MM.1S (cell line): ENCODE measurements at regions not wholly inside any gene's neighbourhood (a gene's known extent, or its start where the extent isn't known, plus 50 kb on each side); places are given as distances from the start of the nearest gene placed in this dataset.

Experiments used
- DNase-seq: peaks from one replicate; pipeline ENCODE4 v3.0.0-alpha.2; 2015
- H2AFZ ChIP-seq: fragments of 300-600 bp; sonication (generic); 2 replicates; pipeline ENCODE4 v1.6.0; 2016; ENCODE audit warnings: antibody characterized with exemption, low read length
- H3F3A ChIP-seq: fragments of 300-600 bp; sonication (generic); 2 replicates; pipeline ENCODE4 v1.6.1; 2016; ENCODE audit warnings: mild to moderate bottlenecking, antibody characterized with exemption, low read length, moderate library complexity, mixed read lengths; ENCODE audit not compliant: insufficient read depth
- H3K27ac ChIP-seq: fragments of 300-600 bp; sonication (generic); 2 replicates; pipeline ENCODE4 v1.5.1; 2016; ENCODE audit warnings: mild to moderate bottlenecking, low read length
- H3K27me3 ChIP-seq: fragments of 300-600 bp; sonication (generic); replicated peaks from 2 replicates; pipeline ENCODE4 v1.6.0; 2016; ENCODE audit warnings: low read length; ENCODE audit not compliant: insufficient read depth
- H3K36me3 ChIP-seq: fragments of 300-600 bp; sonication (generic); replicated peaks from 2 replicates; pipeline ENCODE4 v1.6.1; 2016; ENCODE audit warnings: mild to moderate bottlenecking, low read length, mixed read lengths; ENCODE audit not compliant: insufficient read depth
- H3K4me1 ChIP-seq: fragments of 300-600 bp; sonication (generic); 2 replicates; pipeline ENCODE4 v1.6.1; 2016; ENCODE audit warnings: low read length, mixed read lengths
- H3K4me2 ChIP-seq: fragments of 300-600 bp; sonication (generic); 2 replicates; pipeline ENCODE4 v1.6.0; 2016; ENCODE audit warnings: low read depth, low read length
- H3K4me3 ChIP-seq: fragments of 300-600 bp; sonication (generic); 2 replicates; pipeline ENCODE4 v1.5.1; 2016; ENCODE audit warnings: low read length, mixed read lengths
- H3K79me2 ChIP-seq: fragments of 300-600 bp; sonication (generic); 2 replicates; pipeline ENCODE4 v1.6.1; 2016; ENCODE audit warnings: mixed run types, low read length, mixed read lengths
- H3K9ac ChIP-seq: fragments of 300-600 bp; sonication (generic); 2 replicates; pipeline ENCODE4 v1.6.1; 2016; ENCODE audit warnings: low read length, mixed read lengths
- H3K9me2 ChIP-seq: fragments of 300-600 bp; sonication (generic); replicated peaks from 2 replicates; pipeline ENCODE4 v1.6.1; 2016; ENCODE audit warnings: mild to moderate bottlenecking, low read length, mixed read lengths; ENCODE audit not compliant: insufficient read depth
- H3K9me3 ChIP-seq: fragments of 300-600 bp; sonication (generic); replicated peaks from 2 replicates; pipeline ENCODE4 v1.6.1; 2016; ENCODE audit warnings: mild to moderate bottlenecking, low read length, mixed read lengths; ENCODE audit not compliant: insufficient read depth
- H4K20me1 ChIP-seq: fragments of 300-600 bp; sonication (generic); 2 replicates; pipeline ENCODE4 v1.6.1; 2016; ENCODE audit warnings: mild to moderate bottlenecking, low read length, moderate library complexity, mixed read lengths; ENCODE audit not compliant: insufficient read depth
- EZH2 ChIP-seq: fragments of 300-600 bp; sonication (generic); optimal IDR thresholded peaks from 2 replicates; pipeline ENCODE3; 2017; ENCODE audit warnings: low read depth, mild to moderate bottlenecking, antibody characterized with exemption, low read length, mixed read lengths
- EZH2phosphoT487 ChIP-seq: fragments of 300-600 bp; sonication (generic); IDR thresholded peaks from 2 replicates; pipeline ENCODE4 v1.6.1; 2018; ENCODE audit warnings: antibody characterized with exemption, low read length
- TF ChIP-seq, protein P1 (sequence below): fragments of 300-600 bp; sonication (generic); IDR thresholded peaks from 2 replicates; pipeline ENCODE4 v1.5.1; 2016; ENCODE audit warnings: antibody characterized with exemption, low read length, mixed read lengths

- H3K4me3 ChIP-seq = no peak overlapping the region
- no peak overlapping the region for H3K9ac ChIP-seq
- TF ChIP-seq, protein P1, sequence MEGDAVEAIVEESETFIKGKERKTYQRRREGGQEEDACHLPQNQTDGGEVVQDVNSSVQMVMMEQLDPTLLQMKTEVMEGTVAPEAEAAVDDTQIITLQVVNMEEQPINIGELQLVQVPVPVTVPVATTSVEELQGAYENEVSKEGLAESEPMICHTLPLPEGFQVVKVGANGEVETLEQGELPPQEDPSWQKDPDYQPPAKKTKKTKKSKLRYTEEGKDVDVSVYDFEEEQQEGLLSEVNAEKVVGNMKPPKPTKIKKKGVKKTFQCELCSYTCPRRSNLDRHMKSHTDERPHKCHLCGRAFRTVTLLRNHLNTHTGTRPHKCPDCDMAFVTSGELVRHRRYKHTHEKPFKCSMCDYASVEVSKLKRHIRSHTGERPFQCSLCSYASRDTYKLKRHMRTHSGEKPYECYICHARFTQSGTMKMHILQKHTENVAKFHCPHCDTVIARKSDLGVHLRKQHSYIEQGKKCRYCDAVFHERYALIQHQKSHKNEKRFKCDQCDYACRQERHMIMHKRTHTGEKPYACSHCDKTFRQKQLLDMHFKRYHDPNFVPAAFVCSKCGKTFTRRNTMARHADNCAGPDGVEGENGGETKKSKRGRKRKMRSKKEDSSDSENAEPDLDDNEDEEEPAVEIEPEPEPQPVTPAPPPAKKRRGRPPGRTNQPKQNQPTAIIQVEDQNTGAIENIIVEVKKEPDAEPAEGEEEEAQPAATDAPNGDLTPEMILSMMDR = no peak
- TF ChIP-seq EZH2phosphoT487 = no peak
- TF ChIP-seq EZH2 = no peak
- no peak overlapping the region for H3K4me2 ChIP-seq
- no peaks in the 10 kb centered on the region for H3K36me3 ChIP-seq
- no peaks in the 10 kb centered on the region for H3K79me2 ChIP-seq
- H3K9me3 ChIP-seq = no peaks in the 10 kb centered on the region
- no peak for DNase-seq
- H2AFZ ChIP-seq = no peak overlapping the region
- H3K27me3 ChIP-seq = no peaks in the 10 kb centered on the region
- no peaks in the 10 kb centered on the region for H4K20me1 ChIP-seq
- H3K9me2 ChIP-seq = 0 out of 2 replicates have a peak, but pooled peaks cover 3% of the 10 kb centered on the region
- H3K27ac ChIP-seq = no peak overlapping the region
- no peaks in the 10 kb centered on the region for H3F3A ChIP-seq
- no peaks in the 10 kb centered on the region for H3K4me1 ChIP-seq
Observed at GRCh38 chr3:163821841-163822240, 1256.5 kb downstream of the SI start.

- no peak for DNase-seq
- Histone ChIP-seq H3K4me1 (peaks cover 15% of the 10 kb centered on the region), H3K27me3 (no peaks in the 10 kb centered on the region), H3K4me2 (no peak overlapping the region), H3K4me3 (no peak overlapping the region), H3K27ac (no peak overlapping the region), H3K36me3 (no peaks in the 10 kb centered on the region), H3K9ac (no peak overlapping the region), H3K79me2 (no peaks in the 10 kb centered on the region), H3K9me2 (0 out of 2 replicates have a peak, but pooled peaks cover 3% of the 10 kb centered on the region), H2AFZ (no peak overlapping the region), H4K20me1 (no peaks in the 10 kb centered on the region), H3K9me3 (no peaks in the 10 kb centered on the region), H3F3A (no peaks in the 10 kb centered on the region; the same call in 1 of the 2 replicates)
- TF ChIP-seq, protein P1 = no peak
- TF ChIP-seq EZH2 (no peak), EZH2phosphoT487 (no peak)
Observed at GRCh38 chr3:163817015-163817414, 1261.3 kb downstream of the SI start.

DNA sequence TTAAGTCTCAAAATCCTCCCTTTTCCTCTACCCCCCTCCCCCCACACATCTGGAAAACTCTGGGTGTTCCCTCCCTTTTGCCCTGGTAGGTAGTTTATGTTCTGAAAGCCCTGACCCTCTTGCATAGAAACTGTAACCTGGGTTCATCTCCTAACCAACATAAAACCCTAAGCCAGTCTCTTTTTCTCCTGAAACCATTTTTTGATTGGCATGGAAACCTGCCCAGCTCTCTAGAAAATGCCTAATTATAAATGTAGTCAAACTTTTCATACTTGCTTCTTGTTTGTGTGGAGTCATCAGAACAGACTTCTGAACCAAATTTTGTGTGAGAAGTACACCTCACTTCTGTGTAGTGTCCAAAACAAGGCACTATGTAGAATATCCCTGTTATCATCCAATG is 1264.4 kb downstream of the SI start:
- H3K4me3 ChIP-seq = 0 out of 2 replicates have a peak overlapping the region, but pooled peaks have one; percentile 1
- H3F3A ChIP-seq = peaks cover 14% of the 10 kb centered on the region
- no peaks in the 10 kb centered on the region for H3K36me3 ChIP-seq
- no peaks in the 10 kb centered on the region for H4K20me1 ChIP-seq
- H3K4me2 ChIP-seq = peak overlapping the region; percentile 25; the same call in 1 of the 2 replicates
- no peaks in the 10 kb centered on the region for H3K79me2 ChIP-seq
- TF ChIP-seq EZH2phosphoT487 (no peak), EZH2 (no peak)
- TF ChIP-seq, protein P1 = no peak
- no peaks in the 10 kb centered on the region for H3K27me3 ChIP-seq
- no peak overlapping the region for H2AFZ ChIP-seq
- no peaks in the 10 kb centered on the region for H3K9me3 ChIP-seq
- peaks cover 18% of the 10 kb centered on the region for H3K4me1 ChIP-seq
- peak; percentile 66 for DNase-seq
- no peak overlapping the region for H3K9ac ChIP-seq
- H3K9me2 ChIP-seq = 0 out of 2 replicates have a peak, but pooled peaks cover 3% of the 10 kb centered on the region
- H3K27ac ChIP-seq = peak overlapping the region; percentile 19; the same call in 1 of the 2 replicates
